Colonic mucosa (tissue), 4 donors: ENCODE measurements at regions not wholly inside any gene's neighbourhood (a gene's known extent, or its start where the extent isn't known, plus 50 kb on each side); places are given as distances from the start of the nearest gene placed in this dataset.

Experiments used
- DNase-seq: peaks from one replicate; pipeline ENCODE4 v3.0.0-alpha.2; 2020
- H3K27ac ChIP-seq: fragments of 200-600 bp; one replicate; pipeline ENCODE4 v1.8.0; 2021
- H3K27me3 ChIP-seq: fragments of 200-600 bp; one replicate; pipeline ENCODE4 v1.8.0; 2021
- H3K36me3 ChIP-seq: fragments of 200-600 bp; one replicate; pipeline ENCODE4 v1.8.0; 2021
- H3K4me1 ChIP-seq: fragments of 200-600 bp; one replicate; pipeline ENCODE4 v1.8.0; 2021; ENCODE audit warnings: mild to moderate bottlenecking
- H3K4me3 ChIP-seq: fragments of 200-600 bp; one replicate; pipeline ENCODE4 v1.8.0; 2021
- H3K9ac ChIP-seq, 2 donors: one replicate each; pipeline ENCODE4 v1.7.0; 2013; ENCODE audit warnings: control low read depth in 2 of 2, low read depth in 2 of 2, low read length in 2 of 2
- H3K9me3 ChIP-seq: fragments of 200-600 bp; one replicate; pipeline ENCODE4 v1.8.0; 2021
- CTCF ChIP-seq: fragments of 200-600 bp; IDR thresholded peaks from one replicate; pipeline ENCODE4 v1.8.0; 2022; ENCODE audit warnings: antibody characterized with exemption, mild to moderate bottlenecking
- intact Hi-C: fragments of 100-400 bp; cut with DNase I; formaldehyde crosslinking; loops from one replicate; pipeline ENCODE4 v1.14.1; 2022
- donor health status: healthy.
- donor health status: DM: no; HTN: no; CAD: no.
- donor health status: DM: no; HTN: no; CAD: no.

- Histone ChIP-seq H3K27me3 (no peaks in the 10 kb centered on the region), H3K4me1 (no peaks in the 10 kb centered on the region), H3K4me3 (no peak overlapping the region), H3K36me3 (no peaks in the 10 kb centered on the region), H3K9ac (no peak overlapping the region), H3K27ac (no peak overlapping the region), H3K9me3 (no peaks in the 10 kb centered on the region)
- peak; percentile 39 for DNase-seq
- peak; percentile 64 for TF ChIP-seq CTCF
- intact Hi-C loops, result loop anchor here (2.0 to 5.0 kb wide), 3 partner anchors 133 to 806 kb away; no protein-coding TSS in a partner anchor
These were observed 190.6 kb downstream of the MAT2B start for GRCh38 chr5:163695830-163696578.

GRCh38 chr5:163696579-163696887 lies 191.1 kb downstream of the MAT2B start:
- no peak for DNase-seq
- Histone ChIP-seq H3K9ac (no peak overlapping the region), H3K9me3 (no peaks in the 10 kb centered on the region), H3K27ac (no peak overlapping the region), H3K4me3 (no peak overlapping the region), H3K36me3 (no peaks in the 10 kb centered on the region), H3K27me3 (no peaks in the 10 kb centered on the region), H3K4me1 (no peaks in the 10 kb centered on the region)
- intact Hi-C loops, result loop anchor here (2.0 to 5.0 kb wide), 3 partner anchors 134 to 806 kb away; no protein-coding TSS in a partner anchor
- TF ChIP-seq CTCF, result no peak

GRCh38 chr5:163706053-163706771 lies 200.8 kb downstream of the MAT2B start:
- Histone ChIP-seq H3K4me3 (no peak overlapping the region), H3K27me3 (no peaks in the 10 kb centered on the region), H3K36me3 (no peaks in the 10 kb centered on the region), H3K27ac (no peak overlapping the region), H3K9ac (no peak overlapping the region), H3K9me3 (no peaks in the 10 kb centered on the region), H3K4me1 (no peaks in the 10 kb centered on the region)
- intact Hi-C loops, result no loop called here
- DNase-seq, result no peak
- TF ChIP-seq CTCF, result no peak

GRCh38 chr5:163712011-163712410 lies 206.6 kb downstream of the MAT2B start:
- Histone ChIP-seq H3K27ac (no peak overlapping the region), H3K4me1 (no peaks in the 10 kb centered on the region), H3K36me3 (no peaks in the 10 kb centered on the region), H3K27me3 (no peaks in the 10 kb centered on the region), H3K4me3 (no peak overlapping the region), H3K9me3 (no peaks in the 10 kb centered on the region), H3K9ac (no peak overlapping the region)
- DNase-seq, result no peak
- TF ChIP-seq CTCF, result no peak
- intact Hi-C loops, result no loop called here

GRCh38 chr5:163718272-163718671 lies 212.9 kb downstream of the MAT2B start:
- Histone ChIP-seq H3K27me3 (no peaks in the 10 kb centered on the region), H3K9ac (no peak overlapping the region), H3K27ac (no peak overlapping the region), H3K4me3 (no peak overlapping the region), H3K4me1 (no peaks in the 10 kb centered on the region), H3K9me3 (no peaks in the 10 kb centered on the region), H3K36me3 (no peaks in the 10 kb centered on the region)
- TF ChIP-seq CTCF, result no peak
- DNase-seq, result no peak
- intact Hi-C loops, result no loop called here
